MM.1S (cell line): ENCODE measurements at regions not wholly inside any gene's neighbourhood (a gene's known extent, or its start where the extent isn't known, plus 50 kb on each side); places are given as distances from the start of the nearest gene placed in this dataset.

Source experiments
- EZH2 ChIP-seq: fragments of 300-600 bp; sonication (generic); optimal IDR thresholded peaks from 2 replicates; pipeline ENCODE3; 2017; ENCODE audit warnings: low read depth, mild to moderate bottlenecking, antibody characterized with exemption, low read length, mixed read lengths
- EZH2phosphoT487 ChIP-seq: fragments of 300-600 bp; sonication (generic); IDR thresholded peaks from 2 replicates; pipeline ENCODE4 v1.6.1; 2018; ENCODE audit warnings: antibody characterized with exemption, low read length
- TF ChIP-seq, protein P1 (sequence below): fragments of 300-600 bp; sonication (generic); IDR thresholded peaks from 2 replicates; pipeline ENCODE4 v1.5.1; 2016; ENCODE audit warnings: antibody characterized with exemption, low read length, mixed read lengths

DNA sequence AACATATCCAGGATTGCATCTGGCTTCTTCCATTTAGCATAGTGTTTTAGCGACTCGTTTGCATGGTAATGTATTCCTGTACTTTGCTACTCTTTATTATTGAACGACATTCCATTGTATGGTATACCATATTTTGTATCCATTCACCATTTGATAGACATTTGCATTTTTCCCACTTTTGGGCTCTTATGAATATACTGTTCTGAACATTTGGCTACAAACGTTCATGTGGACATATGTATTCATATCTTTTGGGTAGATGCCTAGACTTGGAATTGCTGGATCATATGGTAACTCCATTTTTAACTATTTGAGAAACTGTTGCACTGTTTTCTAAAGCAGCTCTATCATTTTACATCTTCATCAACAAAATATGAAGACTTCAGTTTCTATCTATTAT is 383.7 kb upstream of the AKR1E2 start:
- TF ChIP-seq, protein P1, sequence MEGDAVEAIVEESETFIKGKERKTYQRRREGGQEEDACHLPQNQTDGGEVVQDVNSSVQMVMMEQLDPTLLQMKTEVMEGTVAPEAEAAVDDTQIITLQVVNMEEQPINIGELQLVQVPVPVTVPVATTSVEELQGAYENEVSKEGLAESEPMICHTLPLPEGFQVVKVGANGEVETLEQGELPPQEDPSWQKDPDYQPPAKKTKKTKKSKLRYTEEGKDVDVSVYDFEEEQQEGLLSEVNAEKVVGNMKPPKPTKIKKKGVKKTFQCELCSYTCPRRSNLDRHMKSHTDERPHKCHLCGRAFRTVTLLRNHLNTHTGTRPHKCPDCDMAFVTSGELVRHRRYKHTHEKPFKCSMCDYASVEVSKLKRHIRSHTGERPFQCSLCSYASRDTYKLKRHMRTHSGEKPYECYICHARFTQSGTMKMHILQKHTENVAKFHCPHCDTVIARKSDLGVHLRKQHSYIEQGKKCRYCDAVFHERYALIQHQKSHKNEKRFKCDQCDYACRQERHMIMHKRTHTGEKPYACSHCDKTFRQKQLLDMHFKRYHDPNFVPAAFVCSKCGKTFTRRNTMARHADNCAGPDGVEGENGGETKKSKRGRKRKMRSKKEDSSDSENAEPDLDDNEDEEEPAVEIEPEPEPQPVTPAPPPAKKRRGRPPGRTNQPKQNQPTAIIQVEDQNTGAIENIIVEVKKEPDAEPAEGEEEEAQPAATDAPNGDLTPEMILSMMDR: no peak
- TF ChIP-seq EZH2 (no peak), EZH2phosphoT487 (no peak)
